CD14-positive monocyte (primary cell): ENCODE measurements at regions not wholly inside any gene's neighbourhood (a gene's known extent, or its start where the extent isn't known, plus 50 kb on each side); places are given as distances from the start of the nearest gene placed in this dataset.

Source experiments
- DNase-seq, 3 donors: peaks; one replicate each; pipeline ENCODE4 v3.0.0-alpha.2; 2011 to 2022
- H2AFZ ChIP-seq: 2 replicates; pipeline ENCODE4 v1.6.0; 2012; ENCODE audit warnings: mild to moderate bottlenecking, low read depth, low read length, inconsistent platforms; ENCODE audit not compliant: insufficient read depth, poor library complexity, severe bottlenecking
- H3K27ac ChIP-seq, 2 donors: 1 replicate in 1 of 2; 2 replicates in 1 of 2; pipeline ENCODE4 v1.5.1; 2012 to 2013; ENCODE audit warnings: low read length in 2 of 2, control low read depth in 1 of 2, inconsistent platforms in 1 of 2, low read depth in 1 of 2, mild to moderate bottlenecking in 1 of 2
- H3K27me3 ChIP-seq, 2 donors: one replicate each; pipeline versions ENCODE4 v1.6.0 to v1.6.1; 2011 to 2013; ENCODE audit warnings: low read length in 2 of 2; ENCODE audit not compliant: control insufficient read depth in 2 of 2, insufficient read depth in 2 of 2
- H3K36me3 ChIP-seq, 2 donors: replicated peaks in 1 of 2; 1 replicate in 1 of 2; 2 replicates in 1 of 2; pipeline versions ENCODE4 v1.5.1 to v1.6.1; 2012 to 2013; ENCODE audit warnings: low read length in 2 of 2, control low read depth in 1 of 2, inconsistent platforms in 1 of 2, mild to moderate bottlenecking in 1 of 2; ENCODE audit not compliant: insufficient read depth in 2 of 2, control insufficient read depth in 1 of 2
- H3K4me1 ChIP-seq, 2 donors: 1 replicate in 1 of 2; 2 replicates in 1 of 2; pipeline versions ENCODE4 v1.5.1 to v1.6.1; 2012 to 2013; ENCODE audit warnings: low read length in 2 of 2, control low read depth in 1 of 2, inconsistent platforms in 1 of 2, mild to moderate bottlenecking in 1 of 2, moderate library complexity in 1 of 2; ENCODE audit not compliant: insufficient read depth in 2 of 2, control insufficient read depth in 1 of 2
- H3K4me2 ChIP-seq: replicated peaks from 2 replicates; pipeline ENCODE3; 2012; ENCODE audit warnings: low read length, moderate library complexity, mild to moderate bottlenecking; ENCODE audit not compliant: poor library complexity, severe bottlenecking; ENCODE audit errors: extremely low read depth
- H3K4me3 ChIP-seq, 3 experiments: fragments of 200-600 bp in 1 of 3; sonication (generic) in 1 of 3; replicated peaks in 1 of 3; 1 replicate in 2 of 3; 2 replicates in 1 of 3; pipeline ENCODE4 v1.5.1; 2011 to 2013; ENCODE audit warnings: low read length in 3 of 3, mild to moderate bottlenecking in 3 of 3, control low read depth in 2 of 3, low read depth in 2 of 3, inconsistent platforms in 1 of 3, moderate library complexity in 1 of 3
- H3K79me2 ChIP-seq: 2 replicates; pipeline ENCODE4 v1.6.0; 2012; ENCODE audit warnings: mild to moderate bottlenecking, control low read depth, inconsistent platforms, low read length, moderate library complexity; ENCODE audit not compliant: insufficient read depth
- H3K9ac ChIP-seq: 2 replicates; pipeline ENCODE4 v1.6.0; 2017; ENCODE audit warnings: low read length, mild to moderate bottlenecking; ENCODE audit not compliant: insufficient read depth, poor library complexity, severe bottlenecking
- H3K9me3 ChIP-seq, 2 donors: replicated peaks in 1 of 2; 1 replicate in 1 of 2; 2 replicates in 1 of 2; pipeline versions ENCODE4 v1.5.1 to v1.6.1; 2012 to 2013; ENCODE audit warnings: low read length in 2 of 2, control low read depth in 1 of 2; ENCODE audit not compliant: control insufficient read depth in 1 of 2, insufficient read depth in 1 of 2
- H4K20me1 ChIP-seq: 2 replicates; pipeline ENCODE4 v1.6.0; 2012; ENCODE audit warnings: mild to moderate bottlenecking, low read length, control low read depth, moderate library complexity; ENCODE audit not compliant: insufficient read depth
- H3K27ac Mint-ChIP-seq, 7 donors: one replicate each; pipeline ENCODE4 v1.8.0; 2020; ENCODE audit warnings: mild to moderate bottlenecking in 7 of 7, mixed read lengths in 7 of 7, moderate library complexity in 6 of 7, inconsistent platforms in 2 of 7
- H3K27me3 Mint-ChIP-seq, 3 donors: one replicate each; pipeline ENCODE4 v1.8.0; 2021 to 2022; ENCODE audit warnings: low read depth in 3 of 3, mild to moderate bottlenecking in 3 of 3, mixed read lengths in 3 of 3, moderate library complexity in 3 of 3, inconsistent platforms in 1 of 3
- H3K36me3 Mint-ChIP-seq, 2 donors: one replicate each; pipeline ENCODE4 v1.8.0; 2020; ENCODE audit warnings: mixed read lengths in 2 of 2, inconsistent platforms in 1 of 2, mild to moderate bottlenecking in 1 of 2
- H3K4me1 Mint-ChIP-seq: one replicate; pipeline ENCODE4 v1.8.0; 2020; ENCODE audit warnings: mild to moderate bottlenecking, mixed read lengths
- H3K4me3 Mint-ChIP-seq, 2 donors: one replicate each; pipeline ENCODE4 v1.8.0; 2020; ENCODE audit warnings: mild to moderate bottlenecking in 2 of 2, mixed read lengths in 2 of 2, moderate library complexity in 1 of 2
- H3K9me3 Mint-ChIP-seq, 7 donors: one replicate each; pipeline ENCODE4 v1.8.0; 2020 to 2022; ENCODE audit warnings: mixed read lengths in 7 of 7, mild to moderate bottlenecking in 6 of 7, moderate library complexity in 6 of 7, inconsistent platforms in 2 of 7
- WGBS: methylation state at CpG from one replicate; pipeline ENCODE4 v1.1.5; 2013; ENCODE audit warnings: missing lambda C conversion rate; ENCODE audit not compliant: insufficient coverage; 5-methylcytosine and 5-hydroxymethylcytosine counted together
- intact Hi-C, 2 donors: fragments of 100-400 bp; cut with micrococcal nuclease; formaldehyde crosslinking; loops; one replicate each; pipeline versions ENCODE4 v1.15.0 to v1.15.1; 2023
- TF ChIP-seq, protein P1 (sequence below): fragments of 200-600 bp; IDR thresholded peaks from one replicate; pipeline ENCODE4 v1.8.0; 2022; ENCODE audit warnings: antibody characterized with exemption, mild to moderate bottlenecking

DNA sequence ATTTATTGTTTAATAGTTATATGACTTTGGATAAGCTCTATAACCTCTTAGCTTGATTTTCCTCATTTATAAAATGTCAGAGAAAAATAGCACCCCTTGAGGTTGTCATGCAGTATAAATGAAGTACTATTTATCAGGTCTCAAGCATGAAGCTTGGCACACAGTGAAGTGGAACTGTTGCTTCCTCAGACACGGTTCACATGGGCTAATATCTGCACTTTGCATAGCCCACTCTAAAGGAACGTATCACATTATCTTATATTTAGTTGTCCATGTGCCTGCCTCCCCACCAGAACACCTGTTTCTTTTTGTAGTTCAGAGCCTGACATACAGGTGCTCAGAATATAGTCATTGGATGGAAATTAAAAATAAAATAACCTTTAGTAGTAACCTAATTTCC is 273.7 kb downstream of the SOX2 start:
- Mint-ChIP-seq H3K36me3 (no peaks in the 10 kb centered on the region), H3K4me3 (no peak overlapping the region), H3K27ac (no peak overlapping the region), H3K4me1 (no peaks in the 10 kb centered on the region), H3K27me3 (peaks cover 0 to 2% (median 0%) of the 10 kb centered on the region in 3 donors), H3K9me3 (peaks cover 0 to 10% (median 3%) of the 10 kb centered on the region in 7 donors)
- Histone ChIP-seq H2AFZ (no peak overlapping the region), H3K36me3 (no peaks in the 10 kb centered on the region), H4K20me1 (no peaks in the 10 kb centered on the region), H3K4me1 (no peaks in the 10 kb centered on the region), H3K9ac (no peak overlapping the region), H3K4me2 (no peak overlapping the region), H3K27me3 (no peaks in the 10 kb centered on the region), H3K4me3 (no peak overlapping the region), H3K79me2 (no peaks in the 10 kb centered on the region), H3K9me3 (no peaks in the 10 kb centered on the region), H3K27ac (no peak overlapping the region)
- TF ChIP-seq, protein P1, sequence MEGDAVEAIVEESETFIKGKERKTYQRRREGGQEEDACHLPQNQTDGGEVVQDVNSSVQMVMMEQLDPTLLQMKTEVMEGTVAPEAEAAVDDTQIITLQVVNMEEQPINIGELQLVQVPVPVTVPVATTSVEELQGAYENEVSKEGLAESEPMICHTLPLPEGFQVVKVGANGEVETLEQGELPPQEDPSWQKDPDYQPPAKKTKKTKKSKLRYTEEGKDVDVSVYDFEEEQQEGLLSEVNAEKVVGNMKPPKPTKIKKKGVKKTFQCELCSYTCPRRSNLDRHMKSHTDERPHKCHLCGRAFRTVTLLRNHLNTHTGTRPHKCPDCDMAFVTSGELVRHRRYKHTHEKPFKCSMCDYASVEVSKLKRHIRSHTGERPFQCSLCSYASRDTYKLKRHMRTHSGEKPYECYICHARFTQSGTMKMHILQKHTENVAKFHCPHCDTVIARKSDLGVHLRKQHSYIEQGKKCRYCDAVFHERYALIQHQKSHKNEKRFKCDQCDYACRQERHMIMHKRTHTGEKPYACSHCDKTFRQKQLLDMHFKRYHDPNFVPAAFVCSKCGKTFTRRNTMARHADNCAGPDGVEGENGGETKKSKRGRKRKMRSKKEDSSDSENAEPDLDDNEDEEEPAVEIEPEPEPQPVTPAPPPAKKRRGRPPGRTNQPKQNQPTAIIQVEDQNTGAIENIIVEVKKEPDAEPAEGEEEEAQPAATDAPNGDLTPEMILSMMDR = no peak
- intact Hi-C loops = no loop called here
- no peak for DNase-seq
- WGBS = 100% methylated on average over 1 of the region's 2 CpGs

DNA sequence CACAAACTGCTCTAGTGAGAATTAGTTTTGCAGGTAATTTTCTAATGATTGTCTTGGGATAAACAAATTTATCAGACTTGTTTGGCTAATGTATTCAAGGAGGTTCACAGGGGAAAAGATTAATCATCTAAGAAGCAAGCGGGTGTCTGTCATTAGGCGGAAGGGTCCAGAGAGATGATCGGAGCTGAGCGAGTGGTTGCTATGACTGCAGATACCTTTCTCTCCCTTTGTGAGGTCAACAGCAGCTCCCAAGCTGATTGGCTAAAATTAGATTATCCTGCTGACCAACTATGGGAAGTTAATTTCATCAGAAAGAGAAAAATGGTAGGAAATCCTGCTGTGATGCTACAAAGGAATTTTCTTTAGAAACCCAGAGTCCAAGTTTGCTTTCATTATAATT is 276.0 kb downstream of the SOX2 start:
- H3K27ac ChIP-seq = no peak overlapping the region
- 90% methylated on average over 2 of the region's 4 CpGs for WGBS
- Mint-ChIP-seq H3K27me3 (peaks cover 0 to 2% (median 0%) of the 10 kb centered on the region in 3 donors), H3K4me3 (no peak overlapping the region), H3K27ac (no peak overlapping the region), H3K9me3 (peaks cover 0 to 9% (median 0%) of the 10 kb centered on the region in 7 donors), H3K4me1 (no peaks in the 10 kb centered on the region), H3K36me3 (no peaks in the 10 kb centered on the region)
- TF ChIP-seq, protein P1 = no peak
- H4K20me1 ChIP-seq = no peaks in the 10 kb centered on the region
- H2AFZ ChIP-seq = no peak overlapping the region
- no peak overlapping the region for H3K4me3 ChIP-seq
- H3K9ac ChIP-seq = no peak overlapping the region
- H3K79me2 ChIP-seq = no peaks in the 10 kb centered on the region
- no peak for DNase-seq
- no peak overlapping the region for H3K4me2 ChIP-seq
- intact Hi-C loops = no loop called here
- H3K9me3 ChIP-seq = no peaks in the 10 kb centered on the region
- H3K27me3 ChIP-seq = no peaks in the 10 kb centered on the region
- H3K36me3 ChIP-seq = no peaks in the 10 kb centered on the region
- no peaks in the 10 kb centered on the region for H3K4me1 ChIP-seq
